Esophagus squamous epithelium (tissue), 4 donors: ENCODE measurements at regions not wholly inside any gene's neighbourhood (a gene's known extent, or its start where the extent isn't known, plus 50 kb on each side); places are given as distances from the start of the nearest gene placed in this dataset.

ENCODE experiments used
- CTCF ChIP-seq, 6 experiments: fragments of 450-650 bp in 4 of 6; fragments of 200-600 bp in 2 of 6; sonication (generic) in 2 of 6; IDR thresholded peaks; one replicate each; pipeline ENCODE4 v1.5.1; 2016 to 2019; ENCODE audit warnings: antibody characterized with exemption in 6 of 6, mild to moderate bottlenecking in 4 of 6, moderate library complexity in 4 of 6
- POLR2A ChIP-seq, 4 donors: fragments of 450-650 bp; IDR thresholded peaks; one replicate each; pipeline ENCODE4 v1.6.1; 2017; ENCODE audit warnings: antibody characterized with exemption in 4 of 4, mild to moderate bottlenecking in 4 of 4, moderate library complexity in 3 of 4

DNA sequence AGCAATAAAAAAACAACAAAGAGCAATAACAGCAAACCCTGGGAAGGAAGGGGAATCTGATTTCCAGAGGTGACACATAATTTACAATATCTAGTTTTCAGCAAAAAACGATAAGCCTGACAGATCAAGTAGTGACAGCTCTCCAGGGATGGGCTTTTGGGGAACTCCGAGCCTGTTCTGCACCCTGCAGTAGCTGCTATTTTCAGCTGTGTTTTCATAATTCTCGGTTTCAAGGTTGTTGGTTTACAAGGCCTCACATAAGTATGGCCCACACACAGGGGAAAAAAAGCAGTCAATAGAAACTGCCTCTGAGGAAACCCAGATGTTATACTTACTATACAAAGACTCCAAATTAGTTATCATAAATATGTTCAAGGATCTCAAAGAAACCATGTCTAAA is 67.7 kb upstream of the CTLA4 start:
- no peak for TF ChIP-seq CTCF (IDR thresholded peaks at IDR 0.05)
- no peak for TF ChIP-seq POLR2A (IDR thresholded peaks at IDR 0.05)
